ENCODE measurements at regions not wholly inside any gene's neighbourhood (a gene's known extent, or its start where the extent isn't known, plus 50 kb on each side); places are given as distances from the start of the nearest gene placed in this dataset.

GRCh38 chr4:123980736-123981300 is 584.2 kb downstream of the SPRY1 start:
- TF ChIP-seq CTCF (IDR thresholded peaks at IDR 0.05) (no peak), POLR2A (IDR thresholded peaks at IDR 0.05) (no peak)
